Cardiac septum (tissue), 1 donor: ENCODE measurements at regions not wholly inside any gene's neighbourhood (a gene's known extent, or its start where the extent isn't known, plus 50 kb on each side); places are given as distances from the start of the nearest gene placed in this dataset.
"Not testable (repeated sequence)": the region's sequence is repeated elsewhere in the genome, so short reads cannot be mapped to it uniquely, and the experiment has no call there.

Source experiments
- DNase-seq: peaks from one replicate; pipeline ENCODE4 v3.0.0-alpha.2; 2020; ENCODE audit warnings: low spot score
- intact Hi-C: fragments of 100-400 bp; cut with DNase I; formaldehyde crosslinking; loops from one replicate; pipeline ENCODE4 v1.14.0; 2022
- donor health status: DM: no; HTN: no; CAD: no.

DNA sequence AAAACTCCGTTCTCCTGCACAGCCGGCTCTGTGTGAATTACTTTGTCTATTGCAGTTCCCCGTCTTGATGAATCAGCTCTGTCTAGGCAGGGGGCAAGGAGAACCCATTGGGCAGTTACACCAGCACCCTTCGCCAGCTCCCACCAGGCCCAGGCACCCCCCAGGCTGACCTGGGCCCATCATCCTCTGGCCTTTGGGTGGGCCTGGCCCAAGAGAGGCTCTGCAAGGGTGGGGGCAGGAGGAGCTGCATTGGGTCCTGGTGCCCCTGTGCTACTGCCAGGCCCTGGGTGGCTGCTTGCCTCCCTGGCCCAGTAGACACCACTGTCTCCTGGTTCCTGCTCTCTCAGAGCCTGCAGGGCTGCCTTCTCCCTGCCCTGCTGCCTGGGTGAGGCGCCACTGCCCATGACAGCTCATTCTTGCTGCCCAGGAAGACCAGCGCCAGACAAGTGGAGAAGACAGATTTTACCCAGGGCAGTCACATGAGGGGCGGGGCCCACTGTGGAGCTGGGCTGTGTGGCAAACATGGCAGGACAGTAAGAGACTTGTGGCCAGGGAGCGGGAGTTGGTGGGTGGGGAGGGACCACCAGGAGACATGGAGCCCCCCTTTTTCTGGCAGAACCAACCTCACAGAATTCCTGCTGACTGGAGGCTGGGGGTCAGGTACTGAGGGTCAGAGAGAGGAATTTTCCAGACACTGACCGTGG, 67.2 kb downstream of the MRPL36 start:
- peak; percentile 67 for DNase-seq
- intact Hi-C loops, result no loop called here

DNA sequence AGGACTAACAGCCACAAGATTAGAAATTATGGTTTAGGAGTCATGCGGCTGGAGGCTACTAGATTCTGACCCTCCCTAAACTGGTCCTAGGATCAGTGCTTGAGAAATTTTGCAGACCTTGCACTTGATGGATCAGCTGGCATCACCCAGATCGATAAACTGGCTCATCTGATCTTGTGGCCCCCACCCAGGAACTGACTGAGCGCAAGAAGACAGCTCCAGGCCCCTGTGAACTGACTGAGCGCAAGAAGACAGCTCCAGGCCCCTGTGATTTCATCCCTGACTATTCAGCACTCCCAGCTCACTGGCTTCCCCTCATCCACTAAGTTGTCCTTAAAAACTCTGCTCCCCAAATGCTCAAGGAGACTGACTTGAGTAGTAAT, 67.8 kb downstream of the MRPL36 start:
- peak; percentile 53 for DNase-seq
- intact Hi-C loops, result not testable (repeated sequence)

GRCh38 chr5:1731091-1731639, 68.5 kb downstream of the MRPL36 start:
- DNase-seq, result peak; percentile 31
- intact Hi-C loops, result no loop called here

DNA sequence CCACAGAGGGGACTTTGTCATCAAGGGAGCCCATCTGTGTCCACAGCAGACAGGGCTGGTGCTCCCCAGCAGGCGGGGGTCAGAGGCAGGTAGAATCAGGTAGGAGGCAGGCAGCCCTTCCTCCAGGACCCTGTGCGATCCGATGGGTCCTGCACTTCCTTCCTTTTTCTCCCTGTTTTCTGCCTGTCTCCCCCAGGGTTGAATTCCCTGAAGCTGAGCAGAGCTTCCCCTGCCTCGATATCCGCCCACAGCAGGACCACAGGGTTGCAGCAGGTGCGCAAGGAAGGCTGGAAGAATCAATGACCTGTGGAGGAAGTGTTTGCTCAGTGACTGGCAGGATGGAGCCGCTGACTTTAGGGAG, 69.2 kb downstream of the MRPL36 start:
- intact Hi-C loops, result no loop called here
- peak; percentile 38 for DNase-seq

- DNase-seq, result peak; percentile 67
- intact Hi-C loops, result no loop called here
Observed at GRCh38 chr5:1729641-1730486, 69.8 kb downstream of the MRPL36 start.

DNA sequence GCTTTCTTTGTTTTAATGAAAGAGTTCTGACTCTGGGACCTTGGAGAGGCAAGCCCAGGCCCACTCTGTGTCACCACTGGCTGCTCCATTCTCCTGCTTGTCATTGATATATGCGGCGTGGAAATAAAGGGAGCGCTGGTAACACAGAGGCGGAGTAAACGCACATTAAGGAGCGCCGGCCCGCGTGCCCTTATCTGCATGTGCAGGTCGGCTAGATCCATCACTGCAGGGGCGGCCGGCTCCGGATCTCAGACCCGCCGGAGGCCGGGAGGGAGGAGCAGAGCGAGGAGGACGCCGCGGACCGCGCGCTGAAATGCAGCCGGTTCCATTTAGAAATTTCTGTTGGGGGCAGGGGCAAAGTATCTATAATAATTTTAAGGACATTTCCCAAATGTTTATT, 70.8 kb downstream of the MRPL36 start:
- intact Hi-C loops, result no loop called here
- no peak for DNase-seq

DNA sequence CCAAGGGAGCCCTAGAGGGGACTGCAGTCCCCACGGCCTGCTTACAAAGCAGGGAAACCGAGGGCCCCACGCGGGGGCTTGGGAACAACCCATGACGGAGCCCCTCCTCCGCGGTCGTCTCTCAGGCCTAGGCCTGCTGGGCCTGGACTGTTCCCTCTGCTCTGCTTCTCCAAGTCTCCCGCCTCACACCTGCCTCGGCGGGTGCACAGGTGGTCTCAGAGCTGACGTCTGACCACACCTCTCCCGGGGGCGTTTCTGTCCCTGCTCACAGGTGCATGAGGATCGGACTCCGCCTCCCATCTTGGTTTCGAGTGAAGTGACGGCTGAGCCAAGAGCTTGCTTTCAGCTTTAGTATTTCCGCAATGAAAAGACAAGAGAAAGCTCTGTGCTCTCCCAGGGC, 72.1 kb downstream of the MRPL36 start:
- intact Hi-C loops, result no loop called here

DNA sequence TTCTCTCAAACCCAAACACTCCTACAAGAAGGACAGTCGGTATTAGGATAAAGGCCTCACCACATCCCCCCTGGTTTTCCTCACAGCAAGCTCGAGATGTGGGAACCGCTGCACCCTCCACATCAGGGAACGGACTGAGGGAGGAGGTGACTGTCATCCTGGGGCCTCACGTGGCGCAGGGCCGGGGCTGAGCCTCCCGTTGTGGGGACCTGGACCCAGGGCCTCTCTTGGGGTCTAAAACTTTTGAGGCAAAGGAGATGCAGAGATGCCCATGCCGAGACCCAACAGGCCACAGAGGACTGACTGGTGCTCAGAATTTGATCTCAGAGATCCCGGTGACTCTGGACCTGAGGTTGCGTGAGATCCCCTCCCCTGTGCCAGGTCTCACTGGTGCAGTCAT, 72.7 kb downstream of the MRPL36 start:
- intact Hi-C loops, result no loop called here
- no peak for DNase-seq

More for the DNA sequence above, 72.1 kb downstream of the MRPL36 start:
- DNase-seq, result peak; percentile 68

DNA sequence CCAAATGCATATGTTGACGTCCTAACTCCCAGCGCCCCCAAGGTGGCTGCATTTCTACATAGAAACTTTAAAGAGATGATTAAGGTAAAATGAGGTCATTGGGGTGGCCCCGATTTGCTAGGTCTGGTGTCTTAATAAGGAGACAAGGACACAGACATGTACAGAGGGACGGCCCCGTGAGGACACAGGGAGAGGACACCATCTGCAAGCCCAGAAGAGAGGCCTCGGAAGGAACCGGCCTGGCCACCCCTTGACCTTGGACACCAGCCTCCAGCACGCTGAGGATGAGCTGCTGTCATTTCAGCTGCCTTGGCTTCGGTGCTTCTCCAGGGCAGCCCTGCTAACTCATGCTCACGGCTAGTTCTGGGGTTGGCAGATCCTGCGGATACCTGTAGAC, 73.2 kb downstream of the MRPL36 start:
- no peak for DNase-seq

DNA sequence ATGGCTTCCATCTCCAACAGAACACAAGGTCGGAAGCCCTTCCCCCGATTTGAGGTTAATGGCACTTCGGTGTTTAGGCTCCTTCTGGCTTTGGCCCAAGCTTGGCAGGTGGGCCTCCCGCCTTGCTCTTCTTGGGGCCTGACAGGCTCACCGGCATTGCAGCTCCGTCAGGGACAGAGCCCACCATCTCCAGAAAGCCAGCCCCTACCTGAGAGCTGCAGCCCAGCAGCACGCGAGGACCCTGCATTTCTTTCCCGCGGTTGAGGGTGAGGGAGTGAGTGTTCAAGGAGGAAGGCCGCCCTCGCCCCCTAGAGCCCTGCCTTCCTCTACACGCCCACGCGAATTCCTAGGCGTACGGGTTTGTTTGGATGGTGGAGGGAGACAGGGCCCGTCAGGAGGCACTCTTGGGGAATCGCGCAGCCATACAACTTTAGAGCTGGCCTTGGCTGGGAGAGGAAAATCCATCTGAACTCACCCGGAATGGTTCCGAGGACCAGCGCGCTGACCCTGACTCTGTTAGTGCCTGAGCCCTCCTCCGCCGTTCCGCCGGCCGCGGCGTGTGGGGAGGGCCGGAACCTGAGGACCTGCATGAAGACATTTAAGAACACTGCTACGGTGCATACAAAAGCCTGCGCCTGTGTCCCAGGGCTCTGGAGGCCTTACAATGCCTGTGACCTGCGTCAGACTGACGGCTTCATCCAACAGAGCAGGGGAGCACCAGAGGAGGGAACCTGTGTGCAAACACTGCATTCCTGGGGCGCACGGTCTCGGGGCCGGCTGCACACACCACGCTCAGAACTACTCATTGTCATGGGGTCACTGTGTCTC, 73.8 kb downstream of the MRPL36 start:
- intact Hi-C loops, result no loop called here
- DNase-seq, result peak; percentile 20

More for the DNA sequence above, 73.2 kb downstream of the MRPL36 start:
- intact Hi-C loops, result no loop called here

DNA sequence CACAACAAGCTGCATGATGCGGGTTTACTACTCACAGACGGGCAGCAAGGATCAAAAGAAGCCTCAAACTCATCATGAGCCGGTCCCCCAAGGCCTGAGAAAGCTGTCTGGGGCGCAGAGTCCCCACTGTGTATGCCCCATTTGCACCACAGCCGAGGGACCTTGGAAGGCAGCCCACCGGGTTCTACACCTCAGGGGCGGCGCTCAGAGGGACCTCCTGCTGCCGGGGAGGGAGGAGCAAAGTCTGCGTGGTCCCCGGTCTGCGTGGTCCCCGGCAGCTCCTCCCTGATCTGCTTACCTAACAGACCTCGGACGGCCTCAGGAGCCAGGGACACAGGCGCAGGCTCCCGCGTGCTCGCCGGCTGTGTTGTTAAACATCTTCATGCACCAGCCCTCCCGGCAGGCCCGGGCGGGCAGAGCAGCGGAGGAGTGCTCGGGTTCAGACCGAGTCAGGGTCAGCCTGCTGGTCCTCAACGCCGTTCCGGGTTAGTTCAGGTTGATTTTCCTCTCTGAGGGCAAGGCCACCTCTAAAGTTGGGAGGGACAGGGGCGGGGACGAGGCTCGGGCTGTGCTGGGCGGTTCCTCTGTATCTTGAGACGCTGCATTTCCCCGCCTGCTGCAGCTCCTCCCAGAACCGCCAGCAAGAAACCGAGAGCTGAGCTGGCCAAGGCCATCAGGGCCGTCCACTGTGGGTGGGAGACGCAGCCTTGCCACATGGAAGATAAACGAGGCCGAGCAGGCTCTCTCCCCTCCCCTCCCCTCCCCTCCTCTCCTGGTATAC, 74.6 kb downstream of the MRPL36 start:
- peak; percentile 73 for DNase-seq

GRCh38 chr5:1723957-1724821, 75.4 kb downstream of the MRPL36 start:
- intact Hi-C loops, result no loop called here
- DNase-seq, result peak; percentile 55

More for the DNA sequence above, 74.6 kb downstream of the MRPL36 start:
- intact Hi-C loops, result no loop called here

- intact Hi-C loops, result no loop called here
- DNase-seq, result no peak
Observed at GRCh38 chr5:1723476-1723875, 76.2 kb downstream of the MRPL36 start.

DNA sequence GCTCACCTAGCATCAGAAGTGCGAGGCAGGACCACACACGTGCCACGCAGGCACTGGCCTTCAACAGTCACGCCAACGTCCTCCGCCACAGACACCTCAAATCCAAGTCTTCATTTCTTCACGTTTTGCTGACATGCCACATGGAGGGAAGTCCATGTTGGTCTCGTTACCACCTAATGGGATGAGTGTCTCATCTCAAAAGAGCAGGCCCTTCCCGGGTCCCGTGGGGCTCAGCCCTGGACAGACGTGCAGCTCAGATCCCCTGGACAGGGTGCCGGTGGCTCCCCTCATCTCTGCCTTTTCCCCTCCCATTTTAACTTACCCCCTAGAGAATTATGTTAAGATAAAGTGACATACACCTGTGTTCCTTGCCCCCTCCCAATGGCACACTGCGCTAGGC, 76.8 kb downstream of the MRPL36 start:
- DNase-seq, result no peak
- intact Hi-C loops, result no loop called here

DNA sequence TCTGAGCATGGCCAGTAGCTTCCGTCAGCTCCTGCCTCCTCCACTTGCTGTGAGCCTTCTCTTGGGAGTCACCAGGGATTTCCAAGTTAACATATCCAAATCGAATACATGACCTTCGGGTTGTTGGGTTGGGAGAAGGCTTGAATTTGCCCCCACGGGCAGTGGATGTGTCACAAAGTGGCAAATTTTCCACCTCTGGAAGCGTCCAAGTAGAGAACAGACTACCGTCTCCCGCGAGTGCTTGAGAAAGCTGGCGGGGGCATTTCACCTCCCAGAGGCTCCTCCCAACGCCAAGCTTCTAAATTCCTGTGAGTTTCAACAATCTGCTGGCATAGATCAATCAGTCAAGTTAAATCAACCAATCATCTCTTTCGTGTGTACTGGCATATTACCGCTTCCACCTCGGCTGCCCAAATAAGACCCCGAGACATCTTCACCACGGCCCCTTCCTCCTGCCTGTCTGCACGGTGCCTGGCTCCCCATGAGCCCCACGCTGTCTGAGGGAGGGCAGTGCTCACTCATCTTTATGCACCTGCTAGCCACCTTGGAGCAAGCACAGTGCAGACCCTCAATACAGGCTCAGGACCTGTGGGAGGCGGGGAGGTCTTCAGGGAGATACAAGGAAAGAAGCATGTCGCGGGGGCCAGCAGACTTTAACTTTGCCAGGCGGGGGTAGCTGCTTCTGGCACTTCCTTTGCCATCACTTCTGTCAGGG, 79.1 kb downstream of the MRPL36 start:
- intact Hi-C loops, result no loop called here
- peak; percentile 66 for DNase-seq

DNA sequence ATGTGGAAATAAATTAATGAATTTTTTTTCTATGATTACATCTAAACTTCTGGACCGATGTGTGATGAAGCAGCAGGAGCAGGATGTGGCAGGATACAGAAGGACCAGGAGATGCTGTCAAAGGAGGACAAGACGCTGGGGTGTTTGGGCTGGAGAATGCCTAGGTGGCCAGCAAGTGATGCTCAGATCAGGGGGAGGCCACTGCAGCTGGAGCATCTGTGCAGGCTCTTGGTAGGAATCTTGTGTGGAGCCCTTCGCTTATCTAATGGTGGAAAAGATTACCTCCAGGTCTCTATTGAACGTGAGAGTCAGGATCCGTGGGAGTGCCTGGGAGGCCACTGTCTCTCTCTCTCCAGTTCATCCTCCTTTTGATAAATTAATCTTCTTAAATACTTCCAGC, 79.8 kb downstream of the MRPL36 start:
- intact Hi-C loops, result no loop called here
- DNase-seq, result peak; percentile 10

DNA sequence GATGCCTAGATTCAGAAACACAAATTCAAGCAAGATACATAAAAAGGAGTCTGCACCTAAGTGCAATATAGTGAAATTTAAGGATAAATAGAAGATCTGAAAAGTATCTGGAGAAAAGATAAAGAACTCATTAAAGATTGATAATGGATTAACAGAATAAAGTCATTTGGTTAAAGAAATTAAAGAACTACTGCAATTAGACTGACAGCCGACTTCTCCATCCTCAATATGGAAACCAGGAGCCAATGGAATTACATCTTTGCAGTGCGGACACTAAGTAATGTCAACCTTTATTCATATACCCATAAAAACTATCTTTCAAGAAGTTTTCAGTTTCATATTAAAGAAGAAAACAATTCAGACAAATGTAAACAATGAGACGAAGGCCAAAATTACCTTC, 81.0 kb downstream of the MRPL36 start:
- intact Hi-C loops, result no loop called here
- DNase-seq, result no peak

DNA sequence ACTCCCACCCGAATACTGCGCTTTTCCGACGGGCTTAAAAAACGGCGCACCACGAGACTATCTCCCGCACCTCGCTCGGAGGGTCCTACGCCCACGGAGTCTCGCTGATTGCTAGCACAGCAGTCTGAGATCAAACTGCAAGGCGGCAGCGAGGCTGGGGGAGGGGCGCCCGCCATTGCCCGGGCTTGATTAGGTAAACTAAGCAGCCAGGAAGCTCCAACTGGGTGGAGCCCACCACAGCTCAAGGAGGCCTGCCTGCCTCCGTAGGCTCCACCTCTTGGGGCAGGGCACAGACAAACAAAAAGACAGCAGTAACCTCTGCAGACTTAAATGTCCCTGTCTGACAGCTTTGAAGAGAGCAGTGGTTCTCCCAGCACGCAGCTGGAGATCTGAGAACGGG, 89.5 kb downstream of the MRPL36 start:
- intact Hi-C loops, DNase-seq: not testable (repeated sequence)
